DMS153 (cell line): ENCODE measurements at regions not wholly inside any gene's neighbourhood (a gene's known extent, or its start where the extent isn't known, plus 50 kb on each side); places are given as distances from the start of the nearest gene placed in this dataset.
A peak's percentile ranks its signal among the peaks of the same experiment; 100 is the strongest.

Source experiments
- DNase-seq: peaks from one replicate; lab custom pipeline; 2025; lab: John Stamatoyannopoulos, UW

DNA sequence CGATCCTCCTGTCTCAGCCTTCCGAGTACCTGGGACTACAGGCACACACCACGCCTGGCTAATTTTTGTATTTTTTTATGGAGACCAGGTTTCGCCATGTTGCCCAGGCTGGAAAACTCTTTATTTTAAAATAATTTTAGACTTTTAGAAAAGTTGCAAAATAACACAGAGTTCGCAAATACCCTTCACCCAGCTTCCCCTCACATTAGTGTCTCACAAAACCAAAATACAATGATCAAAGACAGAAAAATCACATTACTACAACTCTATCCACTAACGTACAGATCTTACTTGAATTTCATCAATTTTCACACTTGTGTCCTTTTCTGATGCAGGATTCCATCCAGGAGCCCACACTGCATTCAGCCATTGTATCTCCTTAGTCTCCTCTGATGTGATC, 58.8 kb upstream of the ERRFI1 start:
- DNase-seq, result no peak

DNA sequence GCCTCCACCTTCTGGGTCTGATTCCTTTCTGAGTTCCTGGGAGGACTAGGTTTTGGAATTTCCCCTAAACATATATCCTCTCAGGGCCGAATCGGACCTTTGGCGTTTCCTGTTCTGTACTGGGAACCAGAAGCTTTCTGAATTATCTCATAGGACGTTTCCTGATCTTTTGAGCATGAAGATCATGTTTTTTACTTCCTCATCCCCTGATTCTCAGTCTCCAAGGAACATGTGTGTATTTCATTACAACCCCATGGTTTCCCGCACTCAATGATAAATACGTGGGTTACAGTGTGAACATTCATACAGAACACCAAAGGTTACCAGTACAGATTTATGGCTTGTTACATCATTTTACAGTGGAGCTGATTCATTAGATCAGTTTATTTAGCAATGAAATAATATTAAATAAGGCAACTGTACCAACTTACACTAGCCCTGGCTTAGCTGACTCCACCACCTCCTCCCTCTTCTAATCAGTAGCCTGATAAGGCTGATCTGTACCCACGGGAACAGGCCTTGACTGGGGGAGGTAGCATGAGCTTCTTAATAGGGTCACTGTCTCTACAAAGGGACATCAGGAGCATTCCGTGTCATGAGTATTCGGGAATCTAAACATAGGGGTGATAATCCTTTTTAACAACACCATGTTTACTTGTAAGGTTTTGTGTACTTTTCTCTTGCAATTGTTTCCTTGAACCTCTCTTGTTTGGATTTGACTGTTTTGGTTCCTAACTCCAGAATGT, 57.8 kb upstream of the ERRFI1 start:
- DNase-seq, result no peak

GRCh38 chr1:8082945-8083344, 56.8 kb upstream of the ERRFI1 start:
- no peak for DNase-seq

DNA sequence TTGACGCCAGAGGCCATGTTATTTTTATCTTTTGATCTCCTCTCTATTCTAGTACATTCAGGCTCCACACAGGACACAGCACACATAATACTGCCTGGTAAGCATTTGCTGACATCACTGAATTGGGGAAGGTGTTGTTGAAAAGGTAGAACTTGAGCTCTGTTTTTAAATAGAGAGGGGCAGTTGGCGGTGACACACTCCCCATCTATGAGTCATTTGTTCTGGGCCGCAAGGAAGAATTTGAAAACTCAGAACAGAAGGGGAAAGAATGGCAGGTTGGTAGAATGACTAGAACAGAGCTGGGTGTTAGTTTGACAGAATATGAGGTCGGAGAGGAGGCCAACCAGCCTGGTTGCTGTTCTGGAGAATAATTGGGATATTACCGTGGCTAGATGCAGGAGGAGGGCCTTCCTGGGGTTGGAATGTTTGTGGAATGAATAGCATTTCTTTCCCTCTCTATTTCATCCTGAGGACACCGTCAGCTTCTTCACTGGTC, 52.1 kb upstream of the ERRFI1 start:
- DNase-seq, result peak; percentile 45

- no peak for DNase-seq
These were observed 51.5 kb upstream of the ERRFI1 start for GRCh38 chr1:8077602-8078001.

- DNase-seq, result peak; percentile 76
These were observed 51.0 kb upstream of the ERRFI1 start for GRCh38 chr1:8077120-8077573.

DNA sequence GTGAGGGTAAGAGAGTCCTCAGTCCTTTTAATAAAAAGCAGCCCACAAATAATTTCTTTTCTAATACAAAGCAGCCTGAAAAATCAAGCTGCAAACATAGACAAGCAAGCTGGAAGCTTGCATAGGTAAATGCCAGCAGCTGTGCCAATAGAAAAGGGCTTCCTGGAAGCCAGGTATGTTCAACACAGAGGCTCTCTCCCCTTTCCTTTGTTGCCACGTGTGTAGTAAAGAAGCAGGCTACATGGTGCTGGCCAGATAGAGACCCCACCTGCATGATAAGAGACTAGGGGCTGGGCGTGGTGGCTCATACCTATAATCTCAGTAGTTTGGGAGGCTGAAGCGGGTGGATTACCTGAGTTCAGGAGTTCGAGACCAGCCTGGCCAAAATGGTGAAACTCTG, 50.1 kb upstream of the ERRFI1 start:
- peak; percentile 79 for DNase-seq
